Natural killer cell treated with Interleukin-12 subunit alpha and Interleukin-12 subunit beta and Interleukin-15 and Interleukin-18, amount 100 ng/mL, for 72 hours (primary cell): ENCODE measurements at regions not wholly inside any gene's neighbourhood (a gene's known extent, or its start where the extent isn't known, plus 50 kb on each side); places are given as distances from the start of the nearest gene placed in this dataset.

ENCODE experiments used
- ATAC-seq, 2 donors: fragments of 150-1000 bp; cut with Tn5 transposase in 1 of 2; sonication (Bioruptor Pico), chemical (Tn5 transposase) in 1 of 2; 2 replicates each; pipeline ENCODE4 v1.10.0; 2021
- DNase-seq: peaks from one replicate; pipeline ENCODE4 v3.0.0; 2022; ENCODE audit warnings: low spot score
- H3K27ac Mint-ChIP-seq, 2 donors: 1 replicate in 1 of 2; 2 replicates in 1 of 2; pipeline ENCODE4 v1.8.0; 2022; ENCODE audit warnings: mixed read lengths in 2 of 2, mild to moderate bottlenecking in 1 of 2, moderate library complexity in 1 of 2
- H3K27me3 Mint-ChIP-seq, 2 donors: 1 replicate in 1 of 2; 2 replicates in 1 of 2; pipeline ENCODE4 v1.8.0; 2022; ENCODE audit warnings: mixed read lengths in 2 of 2
- H3K36me3 Mint-ChIP-seq: one replicate; pipeline ENCODE4 v1.8.0; 2022; ENCODE audit warnings: mixed read lengths
- H3K4me1 Mint-ChIP-seq, 2 donors: 1 replicate in 1 of 2; 2 replicates in 1 of 2; pipeline ENCODE4 v1.8.0; 2022; ENCODE audit warnings: low read depth in 2 of 2, mixed read lengths in 2 of 2, mild to moderate bottlenecking in 1 of 2
- H3K4me3 Mint-ChIP-seq: one replicate; pipeline ENCODE4 v1.8.0; 2022; ENCODE audit warnings: mixed read lengths
- H3K9me3 Mint-ChIP-seq: 2 replicates; pipeline ENCODE4 v1.8.0; 2022; ENCODE audit warnings: mixed read lengths

- H3K27ac Mint-ChIP-seq, result no peak overlapping the region
These were observed 1231.1 kb upstream of the NUDT12 start for GRCh38 chr5:104793755-104794080.

GRCh38 chr5:104793031-104793754 lies 1230.6 kb upstream of the NUDT12 start:
- Mint-ChIP-seq H3K4me3 (no peak overlapping the region), H3K4me1 (no peaks in the 10 kb centered on the region), H3K27me3 (no peaks in the 10 kb centered on the region), H3K36me3 (no peaks in the 10 kb centered on the region), H3K9me3 (peaks cover 5% of the 10 kb centered on the region), H3K27ac (no peak overlapping the region)
- no peak for ATAC-seq
- no peak for DNase-seq

More at GRCh38 chr5:104793755-104794080, 1231.1 kb upstream of the NUDT12 start:
- no peaks in the 10 kb centered on the region for H3K36me3 Mint-ChIP-seq
- H3K4me3 Mint-ChIP-seq, result no peak overlapping the region
- H3K27me3 Mint-ChIP-seq, result no peaks in the 10 kb centered on the region
- peaks cover 5% of the 10 kb centered on the region for H3K9me3 Mint-ChIP-seq
- ATAC-seq, result no peak
- no peaks in the 10 kb centered on the region for H3K4me1 Mint-ChIP-seq
- no peak for DNase-seq

GRCh38 chr5:104789366-104789765 lies 1226.8 kb upstream of the NUDT12 start:
- no peaks in the 10 kb centered on the region for H3K27me3 Mint-ChIP-seq
- no peaks in the 10 kb centered on the region for H3K4me1 Mint-ChIP-seq
- no peak overlapping the region for H3K27ac Mint-ChIP-seq
- ATAC-seq, result no peak
- DNase-seq, result no peak
- H3K36me3 Mint-ChIP-seq, result no peaks in the 10 kb centered on the region
- H3K9me3 Mint-ChIP-seq, result peaks cover 15% of the 10 kb centered on the region
- no peak overlapping the region for H3K4me3 Mint-ChIP-seq

- peaks cover 15% of the 10 kb centered on the region for H3K9me3 Mint-ChIP-seq
- no peak overlapping the region for H3K27ac Mint-ChIP-seq
- H3K4me3 Mint-ChIP-seq, result no peak overlapping the region
- no peaks in the 10 kb centered on the region for H3K4me1 Mint-ChIP-seq
- ATAC-seq (no peak), DNase-seq (no peak)
- H3K36me3 Mint-ChIP-seq, result peaks cover 5% of the 10 kb centered on the region
- H3K27me3 Mint-ChIP-seq, result no peaks in the 10 kb centered on the region
These were observed 1222.5 kb upstream of the NUDT12 start for GRCh38 chr5:104785097-104785496.

GRCh38 chr5:104774372-104774771 lies 1211.8 kb upstream of the NUDT12 start:
- ATAC-seq, result no peak
- Mint-ChIP-seq H3K36me3 (no peaks in the 10 kb centered on the region), H3K4me3 (no peak overlapping the region)

GRCh38 chr5:104764197-104764596 lies 1201.6 kb upstream of the NUDT12 start:
- Mint-ChIP-seq H3K9me3 (peaks cover 7% of the 10 kb centered on the region), H3K4me1 (no peaks in the 10 kb centered on the region), H3K27ac (no peak overlapping the region), H3K4me3 (no peak overlapping the region), H3K27me3 (no peaks in the 10 kb centered on the region), H3K36me3 (no peaks in the 10 kb centered on the region)
- DNase-seq, result no peak
- no peak for ATAC-seq

More at GRCh38 chr5:104774372-104774771, 1211.8 kb upstream of the NUDT12 start:
- no peaks in the 10 kb centered on the region for H3K4me1 Mint-ChIP-seq
- H3K9me3 Mint-ChIP-seq, result no peaks in the 10 kb centered on the region
- no peak overlapping the region for H3K27ac Mint-ChIP-seq
- H3K27me3 Mint-ChIP-seq, result no peaks in the 10 kb centered on the region
- DNase-seq, result no peak

GRCh38 chr5:104763216-104763615 lies 1200.6 kb upstream of the NUDT12 start:
- Mint-ChIP-seq H3K4me1 (no peaks in the 10 kb centered on the region), H3K9me3 (peaks cover 11% of the 10 kb centered on the region), H3K4me3 (no peak overlapping the region), H3K27ac (no peak overlapping the region), H3K27me3 (no peaks in the 10 kb centered on the region), H3K36me3 (no peaks in the 10 kb centered on the region)
- DNase-seq, result no peak
- ATAC-seq, result no peak

GRCh38 chr5:104757915-104758314 lies 1195.3 kb upstream of the NUDT12 start:
- ATAC-seq (no peak), DNase-seq (no peak)
- H3K36me3 Mint-ChIP-seq, result no peaks in the 10 kb centered on the region
- H3K27ac Mint-ChIP-seq, result no peak overlapping the region
- H3K9me3 Mint-ChIP-seq, result peaks cover 12% of the 10 kb centered on the region
- no peaks in the 10 kb centered on the region for H3K4me1 Mint-ChIP-seq
- H3K27me3 Mint-ChIP-seq, result no peaks in the 10 kb centered on the region
- H3K4me3 Mint-ChIP-seq, result no peak overlapping the region

- DNase-seq, result no peak
These were observed 1193.2 kb upstream of the NUDT12 start for GRCh38 chr5:104755806-104756205.

GRCh38 chr5:104754311-104754995 lies 1191.9 kb upstream of the NUDT12 start:
- H3K27ac Mint-ChIP-seq, result no peak overlapping the region

More at GRCh38 chr5:104755806-104756205, 1193.2 kb upstream of the NUDT12 start:
- H3K4me3 Mint-ChIP-seq, result no peak overlapping the region
- H3K27ac Mint-ChIP-seq, result no peak overlapping the region
- H3K36me3 Mint-ChIP-seq, result no peaks in the 10 kb centered on the region
- H3K27me3 Mint-ChIP-seq, result no peaks in the 10 kb centered on the region
- peaks cover 16% of the 10 kb centered on the region for H3K9me3 Mint-ChIP-seq
- no peaks in the 10 kb centered on the region for H3K4me1 Mint-ChIP-seq
- no peak for ATAC-seq

GRCh38 chr5:104751969-104752368 lies 1189.4 kb upstream of the NUDT12 start:
- Mint-ChIP-seq H3K9me3 (peaks cover 12% of the 10 kb centered on the region), H3K36me3 (no peaks in the 10 kb centered on the region), H3K27ac (no peak overlapping the region), H3K4me3 (no peak overlapping the region), H3K4me1 (no peaks in the 10 kb centered on the region), H3K27me3 (no peaks in the 10 kb centered on the region)
- no peak for DNase-seq
- no peak for ATAC-seq

More at GRCh38 chr5:104754311-104754995, 1191.9 kb upstream of the NUDT12 start:
- Mint-ChIP-seq H3K4me3 (no peak overlapping the region), H3K36me3 (no peaks in the 10 kb centered on the region), H3K9me3 (peaks cover 16% of the 10 kb centered on the region), H3K27me3 (no peaks in the 10 kb centered on the region), H3K4me1 (no peaks in the 10 kb centered on the region)
- ATAC-seq, result no peak
- DNase-seq, result no peak

GRCh38 chr5:104739905-104740304 lies 1177.3 kb upstream of the NUDT12 start:
- Mint-ChIP-seq H3K4me1 (no peaks in the 10 kb centered on the region), H3K9me3 (peaks cover 25% of the 10 kb centered on the region), H3K27me3 (no peaks in the 10 kb centered on the region), H3K36me3 (peaks cover 7% of the 10 kb centered on the region), H3K4me3 (no peak overlapping the region), H3K27ac (no peak overlapping the region)
- no peak for ATAC-seq
- DNase-seq, result no peak

- no peaks in the 10 kb centered on the region for H3K4me1 Mint-ChIP-seq
- no peak overlapping the region for H3K4me3 Mint-ChIP-seq
- DNase-seq (no peak), ATAC-seq (no peak)
- no peaks in the 10 kb centered on the region for H3K27me3 Mint-ChIP-seq
- H3K9me3 Mint-ChIP-seq, result peaks cover 24% of the 10 kb centered on the region
- peaks cover 7% of the 10 kb centered on the region for H3K36me3 Mint-ChIP-seq
- no peak overlapping the region for H3K27ac Mint-ChIP-seq
These were observed 1176.9 kb upstream of the NUDT12 start for GRCh38 chr5:104739503-104739902.

GRCh38 chr5:104736073-104736472 lies 1173.5 kb upstream of the NUDT12 start:
- no peak for ATAC-seq
- peaks cover 4% of the 10 kb centered on the region for H3K9me3 Mint-ChIP-seq
- no peaks in the 10 kb centered on the region for H3K4me1 Mint-ChIP-seq
- no peaks in the 10 kb centered on the region for H3K27me3 Mint-ChIP-seq
- DNase-seq, result no peak
- no peak overlapping the region for H3K4me3 Mint-ChIP-seq
- H3K27ac Mint-ChIP-seq, result no peak overlapping the region
- H3K36me3 Mint-ChIP-seq, result no peaks in the 10 kb centered on the region
